GM18873 (cell line): ENCODE measurements at regions not wholly inside any gene's neighbourhood (a gene's known extent, or its start where the extent isn't known, plus 50 kb on each side); places are given as distances from the start of the nearest gene placed in this dataset.

Source experiments
- ATAC-seq: cut with Tn5 transposase; IDR thresholded peaks from one replicate; pipeline ENCODE4 v1.9.1; 2021; ENCODE audit warnings: mild to moderate bottlenecking, moderate library complexity, moderate number of reproducible peaks; ENCODE audit not compliant: unreplicated experiment, low FRiP score

DNA sequence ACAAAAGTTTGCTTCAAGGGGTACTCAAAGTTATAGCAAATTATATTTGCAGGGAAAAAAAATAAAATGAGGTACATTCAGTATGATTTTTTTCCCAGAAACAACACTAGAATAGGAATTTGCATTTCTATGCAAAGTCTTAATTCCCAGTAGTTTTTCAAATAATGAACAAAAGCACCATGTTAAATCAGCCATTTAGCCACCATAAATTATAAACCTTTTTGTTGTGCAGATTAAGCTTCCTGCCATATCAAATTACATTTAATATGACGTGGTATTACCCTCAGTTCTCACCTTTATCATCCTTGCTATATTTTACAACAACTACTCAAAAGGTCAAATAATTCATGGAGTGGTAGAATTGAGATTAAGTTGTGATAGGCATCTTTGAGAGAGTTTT is 136.6 kb upstream of the FRY start:
- ATAC-seq = no peak

DNA sequence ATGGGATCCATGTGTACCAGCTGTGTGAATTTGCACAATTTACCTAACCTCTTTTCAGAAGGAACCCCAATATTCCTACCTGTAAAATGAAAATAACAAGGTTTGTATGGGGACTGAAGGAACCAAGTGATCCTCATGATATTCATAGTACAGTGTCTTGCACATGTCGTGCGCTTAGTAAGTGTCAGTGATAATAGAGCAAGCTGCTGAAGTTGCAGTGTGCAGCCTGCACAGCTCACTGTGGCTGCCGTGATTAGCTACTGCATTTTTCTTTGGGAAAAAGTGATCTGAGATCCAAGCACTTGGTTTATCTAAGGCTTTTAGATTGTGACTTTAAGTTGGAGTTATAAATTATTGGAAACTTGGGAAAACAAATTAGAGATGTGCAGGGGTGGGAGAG is 135.9 kb upstream of the FRY start:
- ATAC-seq = no peak

DNA sequence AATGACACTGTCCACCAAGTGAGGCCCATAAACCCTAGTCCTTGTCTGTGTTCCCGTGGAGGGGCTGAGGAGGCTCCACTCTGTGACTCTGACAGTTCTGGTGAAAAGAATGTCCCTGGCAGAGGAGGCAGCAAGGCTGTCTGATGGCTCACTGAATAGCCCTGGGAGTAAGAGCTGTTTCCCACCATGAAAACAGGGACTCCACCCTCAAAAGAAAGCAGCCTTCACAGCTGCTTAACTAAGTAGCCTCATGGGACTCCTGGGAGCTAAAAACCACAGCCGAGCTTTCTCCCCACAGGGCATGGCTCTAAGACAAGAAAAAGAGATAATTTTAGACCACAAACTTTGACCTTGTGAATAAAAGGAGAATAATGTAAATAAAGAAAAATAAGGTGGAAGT is 135.1 kb upstream of the FRY start:
- peak; percentile 43 for ATAC-seq

DNA sequence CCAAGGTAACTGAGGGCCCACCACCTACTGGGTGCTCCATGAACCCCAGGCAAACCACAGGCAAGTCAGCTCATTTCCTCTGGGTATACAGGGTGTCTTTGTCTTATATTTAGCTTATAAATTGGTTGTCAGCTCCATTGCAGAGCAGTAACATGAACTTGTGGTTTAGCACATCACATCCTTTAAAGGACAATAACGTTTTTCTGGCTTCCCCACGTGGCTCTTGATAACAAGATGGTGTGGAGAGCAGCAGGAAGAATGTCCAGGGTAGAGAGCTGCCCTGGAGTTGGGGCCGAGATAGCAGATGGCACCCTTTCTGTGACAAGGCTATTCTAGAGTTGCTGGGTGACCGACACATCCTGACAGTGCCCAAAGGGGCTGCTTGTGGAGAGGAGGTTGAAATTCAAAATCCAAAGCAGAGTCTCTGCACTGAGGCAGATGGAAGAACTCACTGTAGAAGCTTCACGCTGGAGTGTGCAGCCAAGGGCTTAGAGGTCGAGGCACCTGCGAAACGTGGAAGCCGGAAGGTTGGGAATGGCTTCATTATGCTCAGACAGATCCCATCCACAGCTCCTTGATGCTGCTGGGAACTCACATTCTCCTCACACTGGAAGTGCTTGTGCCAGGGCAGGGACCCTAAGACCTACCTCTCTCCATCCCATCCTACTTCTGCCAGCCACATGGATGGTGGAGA is 133.0 kb upstream of the FRY start:
- no peak for ATAC-seq

DNA sequence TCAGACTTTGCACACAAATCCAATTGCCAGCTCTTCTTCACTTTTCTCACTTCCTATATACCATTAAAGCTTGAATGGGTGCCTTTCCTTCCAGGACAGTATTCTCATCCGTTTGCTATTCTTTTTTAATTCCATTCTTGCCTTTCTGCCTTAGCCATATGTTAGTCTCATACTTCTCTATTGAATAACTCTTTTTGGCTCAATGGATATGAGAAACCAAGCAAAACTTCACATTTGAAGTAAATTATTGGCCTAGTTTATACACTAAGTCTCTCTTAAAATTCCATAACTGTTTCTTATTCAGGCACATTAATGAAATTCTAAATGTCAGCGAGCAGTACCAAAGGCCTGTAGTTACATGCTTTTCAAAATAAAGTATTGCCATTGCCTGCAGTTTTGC is 129.6 kb upstream of the FRY start:
- ATAC-seq = no peak

DNA sequence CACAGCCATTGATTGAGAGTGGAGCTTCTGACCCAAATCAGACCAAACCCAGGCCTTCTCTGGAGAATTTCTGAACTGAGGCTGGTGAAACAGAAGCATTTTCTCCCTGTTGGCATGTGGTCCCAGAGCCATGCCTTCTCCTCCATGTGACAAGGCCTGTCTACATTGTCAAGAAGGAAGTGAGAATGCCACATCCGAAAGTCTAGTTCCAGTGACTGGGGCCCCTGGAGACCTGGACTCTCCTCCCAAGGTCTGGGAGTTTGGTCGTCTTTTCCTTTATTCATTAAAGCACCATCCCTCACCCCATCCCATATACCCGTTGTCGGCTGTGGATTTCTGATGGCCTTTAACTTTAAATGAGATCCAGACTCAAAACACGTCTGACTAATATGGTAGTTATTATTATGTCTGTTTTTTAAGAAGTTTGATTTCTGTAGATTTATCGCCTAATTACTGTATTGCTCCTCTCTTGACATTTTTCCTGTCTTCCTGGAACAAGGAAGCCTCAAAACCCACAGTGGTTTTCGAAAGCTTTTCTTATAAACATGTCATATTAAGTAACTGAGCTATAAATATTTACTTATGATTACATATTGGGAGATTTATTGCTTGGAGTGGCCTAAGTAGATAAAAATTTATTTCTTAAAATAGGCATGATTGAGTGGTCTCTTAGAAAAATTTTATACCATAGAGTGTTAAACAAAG is 128.3 kb upstream of the FRY start:
- no peak for ATAC-seq

DNA sequence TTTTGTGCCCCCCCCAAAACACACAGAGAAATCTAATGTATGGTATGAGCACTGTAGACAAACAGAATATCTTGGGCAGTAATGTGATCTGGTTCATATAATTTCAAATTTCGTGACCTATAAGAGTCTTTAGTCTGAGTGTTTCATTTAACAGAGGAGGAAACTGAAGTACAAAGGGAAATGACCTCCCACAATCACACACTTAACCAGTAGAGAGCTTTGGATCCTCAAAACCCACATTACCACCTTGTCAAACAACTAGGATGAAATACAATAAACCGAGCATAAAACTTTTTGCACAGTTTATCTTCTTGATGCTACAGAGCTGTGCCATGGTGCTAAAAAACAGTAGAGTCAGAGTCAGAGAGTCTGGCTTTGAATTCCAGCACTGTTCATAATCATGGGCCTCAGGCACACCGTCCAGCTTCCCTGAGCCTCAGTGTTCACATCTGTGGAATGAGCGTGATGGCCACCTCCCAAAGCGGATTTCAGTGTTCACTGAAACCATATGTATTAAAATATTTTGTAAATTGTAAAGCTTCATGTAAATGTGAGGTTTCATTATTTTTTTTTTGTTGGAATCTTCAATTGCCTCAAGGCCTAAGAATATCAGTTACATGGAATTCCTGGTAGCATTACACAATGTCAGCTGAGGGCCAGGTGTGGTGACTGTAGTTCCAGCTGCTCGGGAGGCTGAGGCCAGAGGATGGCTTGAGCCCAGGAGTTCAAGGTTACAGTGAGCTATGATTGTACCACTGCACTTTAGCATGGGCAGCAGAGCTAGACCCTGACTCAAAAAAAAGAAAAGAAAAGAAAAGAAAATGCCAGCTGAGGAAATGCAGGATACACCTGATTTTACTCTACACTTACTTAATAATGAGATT is 126.4 kb upstream of the FRY start:
- no peak for ATAC-seq

DNA sequence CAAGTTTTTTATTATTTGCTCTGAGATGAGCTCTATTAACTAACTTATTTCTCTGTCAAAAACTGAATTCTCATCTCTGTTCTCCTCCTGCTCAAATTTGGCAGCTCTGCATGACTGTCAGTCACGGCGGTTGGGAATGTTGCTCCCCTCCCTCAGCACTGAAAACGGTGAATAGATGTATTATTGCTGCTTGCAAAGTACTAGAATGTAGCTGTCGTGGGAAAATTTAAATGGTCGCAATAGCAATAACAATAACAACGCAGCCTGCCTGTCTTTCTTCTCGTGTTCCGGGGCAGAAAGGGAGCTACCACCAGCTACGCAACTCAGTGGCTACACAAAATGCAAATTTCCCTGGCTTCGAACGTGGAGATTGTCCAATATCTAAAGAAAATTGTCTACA is 125.6 kb upstream of the FRY start:
- no peak for ATAC-seq

DNA sequence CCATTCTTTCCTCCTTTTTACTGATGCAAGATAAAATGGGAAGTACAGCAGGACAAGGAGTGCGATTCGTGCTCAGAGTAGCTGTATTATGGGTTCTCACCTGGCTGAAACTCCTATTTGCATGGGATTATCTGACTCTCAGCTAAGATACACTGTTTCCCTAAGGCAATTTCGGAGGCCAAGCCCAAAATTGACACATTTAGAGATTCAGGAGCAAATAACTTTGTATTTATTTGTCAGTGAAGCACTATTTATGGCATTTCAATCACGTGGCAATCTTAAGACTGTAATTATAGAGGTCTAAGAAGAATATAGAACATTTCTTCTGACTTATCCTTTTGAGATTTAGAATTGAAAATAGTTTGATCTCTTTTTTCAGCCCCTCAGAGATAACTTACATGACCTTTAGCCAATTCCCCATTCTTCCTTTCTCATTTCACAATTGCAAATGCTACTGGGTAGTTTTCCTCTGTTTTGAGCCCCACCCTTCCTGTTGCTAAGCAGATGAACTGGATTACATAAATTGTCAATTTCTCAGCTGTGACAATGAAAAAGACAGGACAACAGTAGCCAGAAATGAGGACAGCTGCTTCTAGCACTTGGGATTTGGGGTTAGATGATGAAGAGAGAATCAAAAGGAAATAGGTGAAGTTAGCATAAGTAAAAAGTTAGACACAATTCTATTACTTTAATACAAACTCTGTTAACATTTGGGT is 122.7 kb upstream of the FRY start:
- ATAC-seq = no peak

DNA sequence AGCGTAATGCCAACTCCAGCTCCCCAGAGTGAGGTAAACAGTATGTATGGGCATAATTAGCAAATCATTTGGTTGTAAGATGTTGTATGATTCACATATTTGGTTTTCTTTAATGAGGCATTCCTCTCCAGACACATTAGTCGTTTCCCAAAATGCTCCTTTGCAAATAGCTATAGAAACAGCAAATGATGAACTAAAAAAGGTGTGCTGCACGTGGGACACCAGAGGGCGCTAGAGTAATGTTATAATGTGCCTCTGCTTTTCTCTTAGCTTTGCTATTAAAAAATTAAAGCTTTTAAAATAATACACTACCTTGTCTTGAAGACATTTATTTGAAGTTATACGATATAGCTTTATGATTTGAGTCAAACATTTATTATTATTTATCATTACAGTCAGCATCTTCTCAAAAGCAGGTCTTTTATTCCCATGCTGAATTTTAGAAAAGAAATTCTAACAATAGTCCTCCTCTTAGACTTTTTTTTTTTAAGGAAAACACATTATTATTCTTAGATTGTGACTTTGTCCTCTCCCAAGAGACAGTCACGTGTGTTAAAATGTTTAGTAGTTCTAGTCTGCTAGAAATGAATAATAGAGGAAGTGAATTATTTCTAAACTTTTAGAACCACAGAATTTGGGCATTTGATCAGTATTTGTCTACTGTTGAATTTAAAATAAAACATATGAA is 121.6 kb upstream of the FRY start:
- ATAC-seq = no peak

DNA sequence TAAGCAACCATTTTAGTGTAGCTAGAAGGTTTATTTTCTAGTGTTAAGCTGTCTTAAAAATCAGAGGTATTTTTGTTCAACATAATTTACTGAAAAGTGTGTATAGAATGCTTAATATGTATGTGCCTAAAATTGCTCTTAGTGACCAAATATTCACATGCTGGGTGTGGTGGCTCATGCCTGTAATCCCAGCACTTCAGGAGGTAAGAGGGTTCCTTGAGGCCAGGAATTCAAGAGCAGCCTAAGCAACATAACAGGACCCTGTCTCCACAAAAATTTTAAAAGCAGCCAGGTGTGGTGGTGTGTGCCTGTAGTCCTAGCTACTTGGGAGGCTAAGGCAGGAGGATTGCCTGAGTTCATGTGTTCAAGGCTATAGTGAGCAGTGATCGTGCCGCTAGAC is 120.9 kb upstream of the FRY start:
- ATAC-seq = no peak

DNA sequence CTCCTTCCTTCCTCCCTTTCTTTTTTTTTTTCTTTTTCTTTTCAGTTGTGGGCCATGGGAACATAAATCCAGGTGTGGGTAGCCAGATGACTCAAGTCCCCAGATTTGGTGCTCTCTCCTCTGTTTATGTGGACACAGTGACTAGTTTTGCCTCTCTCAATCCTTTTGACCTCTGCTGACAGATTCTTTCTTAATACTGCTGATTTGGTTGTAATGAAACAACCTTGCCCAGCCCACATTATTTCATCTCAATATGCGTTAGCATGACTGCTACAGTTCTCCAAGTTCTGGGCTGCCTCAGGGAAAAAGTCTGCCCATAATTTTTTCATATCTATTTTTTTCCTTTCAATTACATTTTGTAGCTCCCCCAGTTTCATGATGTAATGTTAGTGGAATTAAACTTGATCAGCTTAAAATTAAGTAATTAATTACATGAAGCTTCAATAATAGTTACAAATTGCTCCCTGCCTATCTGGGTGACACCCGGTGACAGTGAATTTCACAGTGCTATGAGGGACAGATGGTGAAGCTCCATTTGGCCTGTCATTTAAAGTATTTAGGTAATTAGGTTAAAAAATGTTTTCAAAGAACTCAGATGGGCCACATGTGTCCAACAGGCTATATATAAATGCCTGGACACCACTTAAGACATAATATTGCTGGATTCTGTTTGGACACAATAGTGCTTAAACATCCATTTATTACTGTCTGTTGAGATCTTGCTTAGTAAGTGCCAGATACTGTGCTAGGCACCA is 118.8 kb upstream of the FRY start:
- no peak for ATAC-seq

DNA sequence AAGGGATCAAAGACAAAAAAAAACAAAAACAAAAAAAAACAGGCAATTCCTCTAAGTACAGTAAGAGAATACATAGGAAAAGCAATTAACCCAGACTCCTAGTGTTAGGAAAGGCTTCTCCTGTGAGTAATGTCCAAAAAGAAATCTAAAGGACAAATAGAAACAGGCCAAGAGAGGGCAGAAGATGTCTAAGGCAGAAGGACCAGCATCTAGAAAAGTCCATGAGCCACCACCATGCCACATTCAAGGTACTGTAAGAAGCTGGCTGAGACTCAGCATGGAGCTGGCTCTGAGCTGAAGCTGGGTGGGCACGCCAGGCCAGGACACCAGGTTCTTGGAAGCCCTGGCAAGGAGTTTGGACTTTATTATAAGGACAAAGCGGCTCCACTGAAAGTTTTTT is 118.1 kb upstream of the FRY start:
- ATAC-seq = no peak

DNA sequence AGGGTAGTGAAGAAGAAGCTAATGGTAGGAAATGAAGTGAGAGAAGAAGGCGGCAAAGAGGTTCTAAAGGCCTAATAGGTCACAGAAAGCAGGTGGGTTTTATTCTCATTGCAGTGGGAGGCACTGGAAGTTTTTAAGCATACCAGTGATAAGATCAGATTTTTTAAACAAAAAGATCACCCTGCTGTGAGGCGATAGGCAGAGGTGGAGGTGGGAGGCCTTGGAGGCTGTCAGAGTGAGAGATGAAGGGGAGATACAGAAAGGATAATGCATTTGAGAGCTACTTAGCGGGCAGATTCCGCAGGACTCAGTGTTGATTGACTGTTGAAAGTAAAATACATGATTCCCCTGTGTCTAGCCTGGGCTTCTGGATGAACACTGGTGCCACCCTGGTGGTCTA is 116.7 kb upstream of the FRY start:
- ATAC-seq = no peak

DNA sequence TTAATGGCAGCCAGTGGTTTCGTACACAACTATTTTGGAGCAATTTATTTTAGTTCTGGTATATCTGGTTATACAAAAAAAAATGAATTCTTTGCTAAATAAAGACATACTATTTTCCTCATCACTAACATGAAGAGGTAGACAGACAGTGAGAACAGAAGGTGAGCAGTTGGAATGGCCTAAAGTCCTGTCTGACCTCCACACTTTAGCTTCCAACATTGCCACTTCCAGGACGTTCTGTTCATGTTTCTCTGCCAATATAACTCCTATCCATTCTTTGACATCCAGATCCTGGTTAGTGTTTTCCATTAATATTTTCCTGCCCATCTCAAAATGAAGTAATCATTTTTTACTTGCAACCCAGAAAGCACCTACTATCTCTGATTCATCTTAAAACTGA is 112.9 kb upstream of the FRY start:
- no peak for ATAC-seq

DNA sequence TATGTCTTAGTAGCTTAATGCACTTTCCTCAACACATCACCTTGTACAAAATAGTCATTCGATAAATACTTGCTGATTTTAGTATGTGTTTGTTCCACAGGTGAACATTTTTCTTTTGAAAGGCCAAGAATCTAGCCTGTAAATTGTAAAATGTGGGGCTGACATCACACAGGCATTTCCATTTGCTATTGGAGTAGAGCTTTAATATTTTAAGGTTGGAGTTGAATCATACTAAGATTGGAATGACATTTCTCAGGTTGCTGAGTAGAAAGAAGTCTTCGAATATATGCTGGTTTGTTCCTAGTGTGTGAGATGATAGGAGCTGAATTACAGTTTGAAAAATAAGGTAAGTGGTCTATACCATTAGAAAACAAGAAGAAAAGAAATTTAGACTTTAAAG is 112.3 kb upstream of the FRY start:
- no peak for ATAC-seq

DNA sequence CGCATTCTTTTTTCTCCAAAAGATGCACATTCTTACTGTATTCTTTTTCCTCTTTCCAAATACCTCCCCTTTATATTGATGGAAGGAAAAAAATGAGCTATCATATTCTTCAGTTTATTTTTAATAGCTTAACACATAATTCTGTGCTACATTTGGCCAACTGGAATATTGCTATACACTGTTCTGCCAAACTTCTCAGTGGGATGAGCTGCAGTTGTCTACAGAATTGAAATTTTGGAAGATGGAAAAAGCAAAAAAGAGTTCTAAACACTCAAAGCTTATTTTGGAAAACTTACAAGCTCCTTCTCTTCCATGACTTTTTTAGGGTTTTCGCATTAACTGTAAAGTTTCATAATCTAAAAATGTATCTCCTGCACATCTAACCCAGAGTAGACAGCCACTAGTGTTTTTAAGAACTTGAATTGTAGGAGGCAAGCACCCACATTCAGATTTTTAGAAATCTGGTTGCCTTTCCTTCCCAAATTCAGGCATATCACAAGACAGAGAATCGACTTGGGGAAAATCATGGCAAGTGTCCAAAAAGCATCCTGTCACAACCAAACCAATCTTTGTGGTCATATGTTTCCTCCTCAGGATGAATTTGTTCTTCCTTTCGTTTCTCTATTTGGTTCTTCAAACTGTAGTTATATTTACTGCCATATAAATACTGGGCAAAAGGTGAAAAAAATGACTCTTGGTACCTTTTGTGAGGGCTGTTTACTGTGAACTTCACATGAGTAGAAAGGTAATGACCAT is 111.4 kb upstream of the FRY start:
- no peak for ATAC-seq

DNA sequence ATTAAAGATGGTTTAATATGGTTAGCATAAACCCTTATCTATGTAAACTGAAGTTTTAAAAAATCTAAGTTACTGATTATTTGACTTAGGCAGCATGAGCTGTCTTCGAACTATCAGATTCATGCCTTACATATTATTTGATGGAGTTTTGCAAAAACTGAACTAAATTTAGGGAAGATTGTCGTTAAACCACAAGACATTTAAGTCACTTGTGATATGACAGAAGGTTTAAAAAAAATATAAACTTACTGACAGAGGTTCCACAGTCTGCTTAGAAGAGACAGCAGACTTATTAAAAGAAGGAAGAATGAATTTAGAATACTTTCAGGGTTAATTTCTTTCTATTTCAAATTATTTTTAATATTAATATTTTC is 110.9 kb upstream of the FRY start:
- no peak for ATAC-seq

DNA sequence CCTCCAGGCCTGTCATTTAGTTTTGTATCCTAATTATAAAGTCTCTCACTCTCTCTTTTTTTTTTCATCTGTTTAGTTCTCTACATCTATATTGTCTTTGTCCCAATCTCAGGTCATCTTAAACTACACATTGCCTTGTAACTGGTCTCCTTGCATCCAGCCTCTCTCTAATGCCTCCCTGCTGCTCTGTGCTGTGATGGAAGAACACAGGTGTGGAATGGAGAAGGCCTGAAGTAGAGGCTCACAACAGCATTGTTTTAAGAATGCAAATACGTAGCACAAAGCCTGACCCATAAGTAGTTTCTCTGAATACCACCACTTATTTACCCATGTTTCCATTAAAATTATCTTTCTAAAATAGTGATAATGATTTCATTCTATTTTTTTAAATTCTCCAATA is 108.8 kb upstream of the FRY start:
- no peak for ATAC-seq
